ENCODE measurements at regions not wholly inside any gene's neighbourhood (a gene's known extent, or its start where the extent isn't known, plus 50 kb on each side); places are given as distances from the start of the nearest gene placed in this dataset.

DNA sequence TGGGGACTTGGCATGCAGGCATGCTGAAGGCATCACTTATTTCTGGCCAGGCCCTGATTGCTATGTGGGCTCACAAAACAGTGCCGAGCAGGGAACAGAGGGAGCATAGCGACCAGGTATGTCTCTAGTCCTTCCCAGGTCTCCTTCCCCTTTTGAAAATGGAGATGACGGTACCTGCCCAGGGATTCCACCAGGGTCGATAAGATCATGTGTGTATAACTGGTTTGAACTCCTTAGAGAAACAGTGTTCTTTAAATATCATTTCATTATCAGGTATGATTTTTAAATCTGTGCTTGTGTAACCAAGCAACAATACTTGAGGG is 280.6 kb downstream of the FOXO1 start:
- Mint-ChIP-seq H3K27me3 (no peaks in the 10 kb centered on the region), H3K4me1 (ENCODE audit: low read depth) (peaks cover 53% of the 10 kb centered on the region), H3K9me3 (no peaks in the 10 kb centered on the region), H3K4me3 (no peak overlapping the region), H3K36me3 (ENCODE audit: low read depth) (no peaks in the 10 kb centered on the region), H3K27ac (peak overlapping the region; percentile 83)
- no peak overlapping the region for H3K27ac ChIP-seq (ENCODE audit: low read depth in 1 of 2, low read length in 2 of 2)
- TF ChIP-seq, protein P1, sequence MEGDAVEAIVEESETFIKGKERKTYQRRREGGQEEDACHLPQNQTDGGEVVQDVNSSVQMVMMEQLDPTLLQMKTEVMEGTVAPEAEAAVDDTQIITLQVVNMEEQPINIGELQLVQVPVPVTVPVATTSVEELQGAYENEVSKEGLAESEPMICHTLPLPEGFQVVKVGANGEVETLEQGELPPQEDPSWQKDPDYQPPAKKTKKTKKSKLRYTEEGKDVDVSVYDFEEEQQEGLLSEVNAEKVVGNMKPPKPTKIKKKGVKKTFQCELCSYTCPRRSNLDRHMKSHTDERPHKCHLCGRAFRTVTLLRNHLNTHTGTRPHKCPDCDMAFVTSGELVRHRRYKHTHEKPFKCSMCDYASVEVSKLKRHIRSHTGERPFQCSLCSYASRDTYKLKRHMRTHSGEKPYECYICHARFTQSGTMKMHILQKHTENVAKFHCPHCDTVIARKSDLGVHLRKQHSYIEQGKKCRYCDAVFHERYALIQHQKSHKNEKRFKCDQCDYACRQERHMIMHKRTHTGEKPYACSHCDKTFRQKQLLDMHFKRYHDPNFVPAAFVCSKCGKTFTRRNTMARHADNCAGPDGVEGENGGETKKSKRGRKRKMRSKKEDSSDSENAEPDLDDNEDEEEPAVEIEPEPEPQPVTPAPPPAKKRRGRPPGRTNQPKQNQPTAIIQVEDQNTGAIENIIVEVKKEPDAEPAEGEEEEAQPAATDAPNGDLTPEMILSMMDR (IDR thresholded peaks at IDR 0.05) = no peak
- DNase-seq (no peak), ATAC-seq (ENCODE audit: poor library complexity) (no peak)
- H3K36me3 ChIP-seq (ENCODE audit: insufficient read depth, low read length) = no peaks in the 10 kb centered on the region
- intact Hi-C loops (cut with DNase I, micrococcal nuclease) = loop anchor here in 1 of 2 experiments (5.0 kb wide), 3 partner anchors 51 to 276 kb away; no protein-coding TSS in a partner anchor
- ChIA-PET POLR2A (no interaction called here), CTCF (no interaction called here)
- peaks cover 37% of the 10 kb centered on the region for H3K4me1 ChIP-seq (ENCODE audit: insufficient read depth, low read length)
- H3K27me3 ChIP-seq (ENCODE audit: control insufficient read depth in 1 of 2, insufficient read depth in 2 of 2, low read length in 2 of 2) = no peaks in the 10 kb centered on the region
- H3K9me3 ChIP-seq (ENCODE audit: control insufficient read depth in 1 of 2, insufficient read depth in 1 of 2, low read length in 2 of 2) = no peaks in the 10 kb centered on the region
- H3K4me3 ChIP-seq (ENCODE audit: low read length) = no peak overlapping the region

DNA sequence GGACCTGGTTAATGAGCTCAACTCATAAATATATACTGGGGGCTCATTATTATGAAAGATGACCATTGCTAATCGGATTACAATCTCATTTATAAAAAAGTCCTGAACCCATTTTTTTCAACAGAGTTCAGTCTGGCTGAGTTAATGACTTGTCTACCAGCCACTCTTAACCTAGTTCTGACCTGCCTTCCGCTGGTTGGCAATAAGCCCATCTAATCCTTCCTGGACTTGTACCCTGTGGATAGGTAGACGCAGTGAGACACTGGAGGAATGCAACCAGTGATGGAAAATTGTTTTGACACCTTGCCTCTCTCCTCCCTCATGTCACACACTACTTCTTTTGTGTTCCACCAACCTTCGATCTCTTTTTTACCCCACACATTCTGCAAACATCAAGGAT is 279.9 kb downstream of the FOXO1 start:
- no peak for ATAC-seq (ENCODE audit: poor library complexity)
- H3K4me3 Mint-ChIP-seq = peak overlapping the region; percentile 2

DNA sequence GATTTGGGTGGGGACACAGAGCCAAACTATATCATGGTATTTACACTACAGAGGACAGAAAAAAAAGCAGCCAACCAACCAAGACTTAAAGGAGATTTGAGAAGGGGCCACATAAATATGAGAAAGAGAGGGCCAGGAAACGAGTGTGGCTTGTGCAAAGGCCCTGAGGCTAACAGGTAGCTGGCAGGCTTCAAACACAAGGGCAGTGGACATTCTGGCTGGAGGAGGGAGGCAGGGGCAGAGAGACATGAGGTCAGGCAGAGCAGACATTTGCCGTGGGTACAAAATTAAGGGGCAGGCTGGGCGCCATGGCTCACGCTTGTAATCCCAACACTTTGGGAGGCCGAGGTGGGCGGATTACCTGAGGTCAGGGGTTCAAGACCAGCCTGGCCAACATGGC is 278.7 kb downstream of the FOXO1 start:
- intact Hi-C loops (cut with DNase I, micrococcal nuclease) = loop anchor here in 1 of 2 experiments (1.0 to 5.0 kb wide), 5 partner anchors 50 to 275 kb away; no protein-coding TSS in a partner anchor
- Histone ChIP-seq H3K4me3 (ENCODE audit: low read length) (no peak overlapping the region), H3K4me1 (ENCODE audit: insufficient read depth, low read length) (peaks cover 37% of the 10 kb centered on the region), H3K9me3 (ENCODE audit: control insufficient read depth in 1 of 2, insufficient read depth in 1 of 2, low read length in 2 of 2) (no peaks in the 10 kb centered on the region), H3K27me3 (ENCODE audit: control insufficient read depth in 1 of 2, insufficient read depth in 2 of 2, low read length in 2 of 2) (no peaks in the 10 kb centered on the region), H3K36me3 (ENCODE audit: insufficient read depth, low read length) (no peaks in the 10 kb centered on the region), H3K27ac (ENCODE audit: low read depth in 1 of 2, low read length in 2 of 2) (peak overlapping the region in 1 of 2 donors; percentile 96)
- Mint-ChIP-seq H3K27me3 (no peaks in the 10 kb centered on the region), H3K27ac (peak overlapping the region; percentile 95), H3K4me3 (peak overlapping the region; percentile 66), H3K9me3 (no peaks in the 10 kb centered on the region), H3K4me1 (ENCODE audit: low read depth) (peaks cover 54% of the 10 kb centered on the region), H3K36me3 (ENCODE audit: low read depth) (no peaks in the 10 kb centered on the region)
- CTCF ChIA-PET = no interaction called here
- POLR2A ChIA-PET = interaction anchor here (1.0 to 3.3 kb wide), 9 partner anchors 17 to 318 kb away, joined by 3 to 22 read pairs (median 10); partner anchors contain the start of gene FOXO1
- TF ChIP-seq, protein P1 (IDR thresholded peaks at IDR 0.05) = no peak
- no peak for DNase-seq
- no peak for ATAC-seq (ENCODE audit: poor library complexity)

More for the DNA sequence above, 279.9 kb downstream of the FOXO1 start:
- Histone ChIP-seq H3K36me3 (ENCODE audit: insufficient read depth, low read length) (no peaks in the 10 kb centered on the region), H3K9me3 (ENCODE audit: control insufficient read depth in 1 of 2, insufficient read depth in 1 of 2, low read length in 2 of 2) (no peaks in the 10 kb centered on the region), H3K27ac (ENCODE audit: low read depth in 1 of 2, low read length in 2 of 2) (no peak overlapping the region), H3K27me3 (ENCODE audit: control insufficient read depth in 1 of 2, insufficient read depth in 2 of 2, low read length in 2 of 2) (no peaks in the 10 kb centered on the region), H3K4me3 (ENCODE audit: low read length) (no peak overlapping the region), H3K4me1 (ENCODE audit: insufficient read depth, low read length) (peaks cover 37% of the 10 kb centered on the region)
- no peaks in the 10 kb centered on the region for H3K27me3 Mint-ChIP-seq
- no peak for DNase-seq
- intact Hi-C loops (cut with DNase I, micrococcal nuclease) = loop anchor here in 1 of 2 experiments (5.0 kb wide), 3 partner anchors 51 to 276 kb away; no protein-coding TSS in a partner anchor
- no peaks in the 10 kb centered on the region for H3K36me3 Mint-ChIP-seq (ENCODE audit: low read depth)
- ChIA-PET POLR2A (interaction anchor here (0.5 to 3.3 kb wide), 3 partner anchors 16 to 99 kb away, joined by 3 to 22 read pairs (median 4); no protein-coding TSS in a partner anchor), CTCF (interaction anchor here (0.9 kb wide), 1 partner anchor 282 kb away, joined by 3 read pairs; no protein-coding TSS in a partner anchor)
- no peaks in the 10 kb centered on the region for H3K9me3 Mint-ChIP-seq
- H3K27ac Mint-ChIP-seq = peak overlapping the region; percentile 68
- TF ChIP-seq, protein P1 (IDR thresholded peaks at IDR 0.05) = no peak
- peaks cover 54% of the 10 kb centered on the region for H3K4me1 Mint-ChIP-seq (ENCODE audit: low read depth)
